AG09319 (cell line): ENCODE measurements at regions not wholly inside any gene's neighbourhood (a gene's known extent, or its start where the extent isn't known, plus 50 kb on each side); places are given as distances from the start of the nearest gene placed in this dataset.

Experiments
- DNase-seq: peaks from one replicate; pipeline ENCODE4 v3.0.0-alpha.2; 2010; ENCODE audit warnings: low read depth; ENCODE audit errors: extremely low read depth
- CTCF ChIP-seq: IDR thresholded peaks from 2 replicates; pipeline ENCODE4 v1.5.1; 2011; ENCODE audit warnings: low read depth, mild to moderate bottlenecking, inconsistent platforms, low read length, moderate library complexity

GRCh38 chr6:165034271-165034741, 275.1 kb downstream of the C6orf118 start:
- TF ChIP-seq CTCF = no peak
- no peak for DNase-seq

GRCh38 chr6:165031502-165031901, 277.9 kb downstream of the C6orf118 start:
- no peak for TF ChIP-seq CTCF
- no peak for DNase-seq

GRCh38 chr6:165025040-165025439, 284.4 kb downstream of the C6orf118 start:
- no peak for DNase-seq
- TF ChIP-seq CTCF = no peak

DNA sequence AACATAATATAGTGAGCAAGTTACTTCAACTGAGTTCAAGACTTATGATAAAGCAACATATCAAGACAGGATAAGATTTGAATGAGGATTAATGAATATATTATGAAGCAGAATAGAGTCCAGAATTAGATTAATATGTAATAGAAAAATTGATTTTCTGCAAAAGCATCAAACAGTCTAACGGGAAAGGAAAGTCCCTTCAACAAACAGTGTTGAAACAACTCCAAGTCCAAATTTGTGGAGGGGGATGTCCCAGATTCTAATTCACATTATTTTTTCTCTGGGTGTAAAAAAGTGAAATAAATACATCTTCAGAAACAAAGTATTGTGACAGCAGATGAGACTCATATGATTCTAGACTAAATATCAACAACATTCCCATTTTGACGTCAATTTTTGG, 289.7 kb downstream of the C6orf118 start:
- no peak for TF ChIP-seq CTCF
- no peak for DNase-seq

DNA sequence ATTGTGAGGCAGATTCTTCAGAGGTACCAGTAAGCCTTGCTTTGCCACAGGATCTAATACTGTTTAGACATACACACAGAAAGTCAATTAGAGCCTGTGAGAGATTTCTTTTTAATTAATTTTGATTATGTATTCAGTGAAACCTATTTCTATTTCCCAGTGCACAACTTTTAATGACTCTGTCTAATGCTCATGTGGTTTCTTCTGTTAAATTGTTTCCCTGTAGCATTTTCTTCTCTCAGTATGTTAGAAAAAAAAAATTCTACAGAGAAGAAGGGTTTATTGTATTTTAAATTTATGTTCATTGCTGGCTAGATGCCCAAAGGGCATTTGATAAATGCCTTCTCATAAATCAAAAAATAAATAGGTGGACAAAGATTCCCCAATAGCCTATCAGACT, 293.7 kb downstream of the C6orf118 start:
- no peak for DNase-seq
- no peak for TF ChIP-seq CTCF

DNA sequence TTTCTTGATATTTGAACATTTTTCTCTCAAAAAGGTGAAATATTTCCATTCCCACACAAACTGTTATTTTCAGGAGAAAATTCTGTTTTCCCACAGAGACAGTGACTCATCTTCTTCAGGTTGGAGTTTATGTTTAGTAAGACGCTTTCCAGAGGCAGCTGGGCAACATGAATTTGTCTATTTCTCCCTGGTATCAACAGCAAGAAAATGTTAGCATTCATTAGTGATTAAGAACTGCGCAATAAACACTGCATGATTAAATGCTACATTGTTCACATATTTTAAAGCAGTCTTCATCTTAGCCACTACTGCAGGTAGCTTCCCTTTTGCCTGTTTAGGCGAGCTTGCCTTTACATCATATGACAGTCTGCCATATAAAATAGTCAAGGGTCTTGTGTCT, 295.7 kb downstream of the C6orf118 start:
- TF ChIP-seq CTCF = no peak
- DNase-seq = no peak

DNA sequence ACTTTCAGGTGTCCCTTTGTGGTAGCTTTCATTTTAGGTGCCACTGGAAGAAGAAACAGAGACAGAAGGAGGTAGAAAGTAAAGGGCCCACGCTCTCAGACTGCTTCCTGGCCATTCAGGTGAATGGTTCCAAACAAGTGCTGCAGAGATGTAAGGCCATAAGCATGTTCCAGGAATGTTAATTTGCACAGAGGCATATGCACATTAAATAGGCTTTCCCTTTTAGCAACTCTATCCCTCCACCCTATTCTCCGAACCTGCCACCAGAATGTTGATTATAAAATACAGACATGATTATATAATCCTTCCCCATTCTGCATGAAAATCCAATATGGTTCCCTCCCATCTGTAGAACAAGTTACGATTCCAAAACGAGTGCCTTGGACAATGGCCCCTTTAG, 297.2 kb downstream of the C6orf118 start:
- no peak for TF ChIP-seq CTCF
- DNase-seq = no peak
